ENCODE measurements at regions not wholly inside any gene's neighbourhood (a gene's known extent, or its start where the extent isn't known, plus 50 kb on each side); places are given as distances from the start of the nearest gene placed in this dataset.

DNA sequence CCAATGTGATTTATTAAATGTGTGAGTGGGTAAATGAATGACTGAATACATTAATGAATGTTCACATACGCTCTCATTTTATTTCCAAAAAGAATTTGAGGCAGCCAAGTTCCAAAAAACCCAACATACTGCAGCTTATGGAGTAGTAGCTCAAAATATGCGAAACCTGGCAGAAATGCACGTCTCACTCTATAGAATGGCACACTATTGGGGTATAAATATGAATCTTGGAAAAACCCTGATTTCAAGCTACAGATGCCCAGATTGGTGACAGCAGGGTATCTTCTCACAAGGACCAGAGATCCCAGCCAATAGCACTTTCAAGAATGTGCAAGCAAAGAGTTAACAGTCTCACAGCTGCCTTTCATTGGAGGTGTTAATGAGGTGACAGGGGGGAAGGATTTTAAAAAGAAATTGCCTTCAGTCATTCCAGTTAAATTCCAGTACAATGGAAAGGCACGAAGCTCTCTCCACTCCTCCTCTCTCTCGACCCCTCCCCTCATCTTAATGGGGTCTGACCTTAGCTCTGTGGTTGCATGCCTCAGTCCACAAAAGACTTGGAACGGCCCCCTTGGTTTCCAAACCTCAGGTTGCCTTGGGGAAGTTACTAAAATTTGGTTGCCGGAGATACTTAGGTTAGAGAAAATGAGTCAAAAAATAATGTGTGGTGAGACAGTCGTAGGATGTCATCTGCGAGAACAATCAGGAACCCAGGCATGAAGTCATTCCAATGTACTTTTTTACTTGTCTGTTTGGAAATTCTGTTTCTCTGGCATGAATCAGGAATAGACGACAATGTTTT, 307.4 kb downstream of the NFIB start:
- no peaks in the 10 kb centered on the region for H3K4me1 ChIP-seq (ENCODE audit: control insufficient read depth in 4 of 4, insufficient read depth in 4 of 4, low read length in 3 of 4)
- WGBS = 63% methylated on average over 10 of the region's 10 CpGs
- no peak overlapping the region for H3K9ac ChIP-seq (ENCODE audit: low read depth in 1 of 2, low read length in 2 of 2)
- H3K36me3 ChIP-seq (ENCODE audit: control insufficient read depth in 4 of 4, insufficient read depth in 3 of 4, low read depth in 1 of 4, low read length in 3 of 4) = no peaks in the 10 kb centered on the region
- peaks cover 0 to 2% (median 0%) of the 10 kb centered on the region in 4 donors for H3K27me3 ChIP-seq (ENCODE audit: control insufficient read depth in 4 of 4, insufficient read depth in 4 of 4, low read length in 3 of 4)
- H3K27ac ChIP-seq (ENCODE audit: low read depth in 1 of 2, low read length in 2 of 2) = no peak overlapping the region
- no peak for DNase-seq (ENCODE audit: low spot score)
- H3K4me3 ChIP-seq (ENCODE audit: low read depth in 1 of 3, low read length in 3 of 3) = no peak overlapping the region
- peaks cover 0 to 3% (median 0%) of the 10 kb centered on the region in 4 donors for H3K9me3 ChIP-seq (ENCODE audit: control insufficient read depth in 4 of 4, low read length in 3 of 4)
- TF ChIP-seq, protein P1, sequence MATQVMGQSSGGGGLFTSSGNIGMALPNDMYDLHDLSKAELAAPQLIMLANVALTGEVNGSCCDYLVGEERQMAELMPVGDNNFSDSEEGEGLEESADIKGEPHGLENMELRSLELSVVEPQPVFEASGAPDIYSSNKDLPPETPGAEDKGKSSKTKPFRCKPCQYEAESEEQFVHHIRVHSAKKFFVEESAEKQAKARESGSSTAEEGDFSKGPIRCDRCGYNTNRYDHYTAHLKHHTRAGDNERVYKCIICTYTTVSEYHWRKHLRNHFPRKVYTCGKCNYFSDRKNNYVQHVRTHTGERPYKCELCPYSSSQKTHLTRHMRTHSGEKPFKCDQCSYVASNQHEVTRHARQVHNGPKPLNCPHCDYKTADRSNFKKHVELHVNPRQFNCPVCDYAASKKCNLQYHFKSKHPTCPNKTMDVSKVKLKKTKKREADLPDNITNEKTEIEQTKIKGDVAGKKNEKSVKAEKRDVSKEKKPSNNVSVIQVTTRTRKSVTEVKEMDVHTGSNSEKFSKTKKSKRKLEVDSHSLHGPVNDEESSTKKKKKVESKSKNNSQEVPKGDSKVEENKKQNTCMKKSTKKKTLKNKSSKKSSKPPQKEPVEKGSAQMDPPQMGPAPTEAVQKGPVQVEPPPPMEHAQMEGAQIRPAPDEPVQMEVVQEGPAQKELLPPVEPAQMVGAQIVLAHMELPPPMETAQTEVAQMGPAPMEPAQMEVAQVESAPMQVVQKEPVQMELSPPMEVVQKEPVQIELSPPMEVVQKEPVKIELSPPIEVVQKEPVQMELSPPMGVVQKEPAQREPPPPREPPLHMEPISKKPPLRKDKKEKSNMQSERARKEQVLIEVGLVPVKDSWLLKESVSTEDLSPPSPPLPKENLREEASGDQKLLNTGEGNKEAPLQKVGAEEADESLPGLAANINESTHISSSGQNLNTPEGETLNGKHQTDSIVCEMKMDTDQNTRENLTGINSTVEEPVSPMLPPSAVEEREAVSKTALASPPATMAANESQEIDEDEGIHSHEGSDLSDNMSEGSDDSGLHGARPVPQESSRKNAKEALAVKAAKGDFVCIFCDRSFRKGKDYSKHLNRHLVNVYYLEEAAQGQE (IDR thresholded peaks at IDR 0.05) = no peak
- TF ChIP-seq RXRA (IDR thresholded peaks at IDR 0.05) = no peak
- TF ChIP-seq NR2F2 (IDR thresholded peaks at IDR 0.05) = no peak
- no peak for TF ChIP-seq SP1 (IDR thresholded peaks at IDR 0.05)
- TF ChIP-seq, protein P2, sequence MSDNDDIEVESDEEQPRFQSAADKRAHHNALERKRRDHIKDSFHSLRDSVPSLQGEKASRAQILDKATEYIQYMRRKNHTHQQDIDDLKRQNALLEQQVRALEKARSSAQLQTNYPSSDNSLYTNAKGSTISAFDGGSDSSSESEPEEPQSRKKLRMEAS (IDR thresholded peaks at IDR 0.05) = no peak
- TF ChIP-seq EGR1 (IDR thresholded peaks at IDR 0.05; ENCODE audit: low read depth in 2 of 2) = no peak
- no peak for TF ChIP-seq HNF4G (IDR thresholded peaks at IDR 0.05)
- TF ChIP-seq, protein P3, sequence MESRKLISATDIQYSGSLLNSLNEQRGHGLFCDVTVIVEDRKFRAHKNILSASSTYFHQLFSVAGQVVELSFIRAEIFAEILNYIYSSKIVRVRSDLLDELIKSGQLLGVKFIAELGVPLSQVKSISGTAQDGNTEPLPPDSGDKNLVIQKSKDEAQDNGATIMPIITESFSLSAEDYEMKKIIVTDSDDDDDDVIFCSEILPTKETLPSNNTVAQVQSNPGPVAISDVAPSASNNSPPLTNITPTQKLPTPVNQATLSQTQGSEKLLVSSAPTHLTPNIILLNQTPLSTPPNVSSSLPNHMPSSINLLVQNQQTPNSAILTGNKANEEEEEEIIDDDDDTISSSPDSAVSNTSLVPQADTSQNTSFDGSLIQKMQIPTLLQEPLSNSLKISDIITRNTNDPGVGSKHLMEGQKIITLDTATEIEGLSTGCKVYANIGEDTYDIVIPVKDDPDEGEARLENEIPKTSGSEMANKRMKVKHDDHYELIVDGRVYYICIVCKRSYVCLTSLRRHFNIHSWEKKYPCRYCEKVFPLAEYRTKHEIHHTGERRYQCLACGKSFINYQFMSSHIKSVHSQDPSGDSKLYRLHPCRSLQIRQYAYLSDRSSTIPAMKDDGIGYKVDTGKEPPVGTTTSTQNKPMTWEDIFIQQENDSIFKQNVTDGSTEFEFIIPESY (IDR thresholded peaks at IDR 0.05) = no peak
- TF ChIP-seq YY1 (IDR thresholded peaks at IDR 0.05) = no peak
- no peak for TF ChIP-seq TAF1 (conservative IDR thresholded peaks at IDR 0.05)
- TF ChIP-seq, protein P4, sequence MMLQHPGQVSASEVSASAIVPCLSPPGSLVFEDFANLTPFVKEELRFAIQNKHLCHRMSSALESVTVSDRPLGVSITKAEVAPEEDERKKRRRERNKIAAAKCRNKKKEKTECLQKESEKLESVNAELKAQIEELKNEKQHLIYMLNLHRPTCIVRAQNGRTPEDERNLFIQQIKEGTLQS (IDR thresholded peaks at IDR 0.05) = no peak
- no peak for TF ChIP-seq FOXA1 (IDR thresholded peaks at IDR 0.05)
- no peak for TF ChIP-seq FOXA2 (IDR thresholded peaks at IDR 0.05)
- no peak for TF ChIP-seq HNF4A (conservative IDR thresholded peaks at IDR 0.05)
- TF ChIP-seq JUND (IDR thresholded peaks at IDR 0.05) = no peak

DNA sequence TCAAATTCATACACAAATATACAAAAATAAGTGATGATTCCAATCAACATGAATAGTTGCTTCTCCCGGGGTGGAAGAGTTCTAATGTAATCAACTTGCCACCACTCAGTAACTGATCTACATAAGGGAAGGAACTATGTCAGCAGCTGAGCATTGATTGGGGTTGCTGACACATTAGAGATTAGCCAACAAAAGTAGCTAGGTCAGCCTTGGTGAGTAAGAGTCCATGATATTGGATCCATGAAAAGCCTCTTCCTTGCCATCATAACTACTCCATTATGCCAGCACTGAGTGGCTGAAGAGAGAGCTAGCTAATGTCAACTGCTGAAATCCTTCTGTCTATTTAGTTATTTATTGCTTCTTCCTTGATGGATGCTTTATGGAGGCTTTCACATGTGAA, 309.8 kb downstream of the NFIB start:
- Histone ChIP-seq H3K27ac (ENCODE audit: low read depth in 1 of 2, low read length in 2 of 2) (no peak overlapping the region), H3K4me1 (ENCODE audit: control insufficient read depth in 4 of 4, insufficient read depth in 4 of 4, low read length in 3 of 4) (no peaks in the 10 kb centered on the region), H3K4me3 (ENCODE audit: low read depth in 1 of 3, low read length in 3 of 3) (no peak overlapping the region), H3K36me3 (ENCODE audit: control insufficient read depth in 4 of 4, insufficient read depth in 3 of 4, low read depth in 1 of 4, low read length in 3 of 4) (no peaks in the 10 kb centered on the region), H3K9ac (ENCODE audit: low read depth in 1 of 2, low read length in 2 of 2) (no peak overlapping the region), H3K9me3 (ENCODE audit: control insufficient read depth in 4 of 4, low read length in 3 of 4) (peaks cover 0 to 3% (median 0%) of the 10 kb centered on the region in 4 donors), H3K27me3 (ENCODE audit: control insufficient read depth in 4 of 4, insufficient read depth in 4 of 4, low read length in 3 of 4) (peaks cover 0 to 2% (median 0%) of the 10 kb centered on the region in 4 donors)
- WGBS = 89% methylated on average over 1 of the region's 1 CpG
- no peak for DNase-seq (ENCODE audit: low spot score)
- no peak for TF ChIP-seq SP1 (IDR thresholded peaks at IDR 0.05)
- TF ChIP-seq, protein P4 (IDR thresholded peaks at IDR 0.05) = no peak
- TF ChIP-seq FOXA2 (IDR thresholded peaks at IDR 0.05) = no peak
- TF ChIP-seq HNF4G (IDR thresholded peaks at IDR 0.05) = no peak
- TF ChIP-seq, protein P3 (IDR thresholded peaks at IDR 0.05) = no peak
- no peak for TF ChIP-seq GABPA (IDR thresholded peaks at IDR 0.05 in 1 of 2, conservative IDR thresholded peaks at IDR 0.05 in 1 of 2)
- TF ChIP-seq RXRA (IDR thresholded peaks at IDR 0.05) = no peak
- TF ChIP-seq YY1 (IDR thresholded peaks at IDR 0.05) = no peak
- TF ChIP-seq JUND (IDR thresholded peaks at IDR 0.05) = no peak
- no peak for TF ChIP-seq FOXA1 (IDR thresholded peaks at IDR 0.05)
- TF ChIP-seq CTCF (IDR thresholded peaks at IDR 0.05; ENCODE audit: low read depth, low read length, missing input control) = no peak
- TF ChIP-seq EGR1 (IDR thresholded peaks at IDR 0.05; ENCODE audit: low read depth in 2 of 2) = no peak
- no peak for TF ChIP-seq RAD21 (IDR thresholded peaks at IDR 0.05)
- no peak for TF ChIP-seq HNF4A (conservative IDR thresholded peaks at IDR 0.05)
- TF ChIP-seq NR2F2 (IDR thresholded peaks at IDR 0.05) = no peak
- TF ChIP-seq, protein P2 (IDR thresholded peaks at IDR 0.05) = no peak
- TF ChIP-seq TAF1 (conservative IDR thresholded peaks at IDR 0.05) = no peak
